H4 (cell line): ENCODE measurements at regions not wholly inside any gene's neighbourhood (a gene's known extent, or its start where the extent isn't known, plus 50 kb on each side); places are given as distances from the start of the nearest gene placed in this dataset.

Experiments
- DNase-seq: peaks from one replicate; pipeline ENCODE4 v3.0.0-alpha.2; 2015; ENCODE audit warnings: low spot score

GRCh38 chr7:138257459-138258196 is 181.4 kb downstream of the AKR1D1 start:
- no peak for DNase-seq

DNA sequence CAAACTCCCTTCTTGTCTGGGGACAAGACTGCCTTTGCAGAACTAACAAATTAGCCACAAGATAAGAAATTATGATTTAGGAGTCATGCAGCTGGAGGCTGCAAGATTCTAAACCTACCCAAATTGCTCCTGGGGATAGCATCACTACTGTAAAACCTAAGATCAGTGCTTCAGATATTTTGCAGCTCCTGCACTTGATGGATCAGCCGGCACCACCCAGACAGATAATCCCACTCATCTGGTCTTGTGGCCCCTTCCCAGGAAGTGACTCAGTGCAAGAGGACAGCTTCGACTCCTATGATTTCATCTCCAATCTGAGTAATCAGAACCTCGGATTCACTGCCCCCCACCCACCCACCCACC is 181.9 kb downstream of the AKR1D1 start:
- no peak for DNase-seq

GRCh38 chr7:138259675-138260074 is 183.4 kb downstream of the AKR1D1 start:
- DNase-seq: no peak

DNA sequence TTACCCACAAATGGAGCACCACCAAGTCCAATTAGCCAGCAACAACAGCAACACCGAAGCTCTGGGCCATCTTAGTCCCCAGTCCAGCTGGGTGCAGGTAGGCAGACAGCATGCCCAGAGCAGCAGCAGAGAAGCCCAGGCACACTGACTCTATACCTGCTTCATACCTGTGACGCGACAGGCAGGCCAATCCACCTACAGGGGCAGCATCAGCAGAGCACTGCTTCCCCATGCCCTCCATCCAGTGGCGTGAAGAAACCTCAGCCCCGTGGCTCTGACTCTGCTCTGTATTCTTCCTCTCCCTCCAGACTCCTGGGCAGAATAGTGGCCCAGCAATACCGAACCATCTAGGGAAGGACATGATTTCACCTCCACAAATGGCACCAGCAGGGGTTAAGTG is 191.7 kb downstream of the AKR1D1 start:
- no peak for DNase-seq

DNA sequence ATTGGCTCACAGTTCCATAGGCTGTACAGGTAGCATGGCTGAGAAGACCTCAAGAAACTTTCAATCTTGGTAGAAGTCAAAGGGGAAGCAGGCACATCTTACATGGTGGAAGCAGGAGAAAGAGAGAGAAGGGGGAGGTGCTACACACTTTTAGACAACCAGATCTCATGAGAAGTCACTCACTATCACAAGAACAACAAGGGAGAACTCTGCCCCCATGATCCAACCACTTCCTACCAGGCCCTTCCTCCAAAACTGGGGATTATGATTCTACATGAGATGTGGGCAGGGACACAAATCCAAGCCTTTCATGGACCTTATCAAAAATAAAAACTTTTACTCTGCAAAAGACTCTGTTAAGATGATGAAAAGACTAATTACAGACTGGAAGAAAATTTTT is 183.2 kb upstream of the TRIM24 start:
- DNase-seq: no peak

DNA sequence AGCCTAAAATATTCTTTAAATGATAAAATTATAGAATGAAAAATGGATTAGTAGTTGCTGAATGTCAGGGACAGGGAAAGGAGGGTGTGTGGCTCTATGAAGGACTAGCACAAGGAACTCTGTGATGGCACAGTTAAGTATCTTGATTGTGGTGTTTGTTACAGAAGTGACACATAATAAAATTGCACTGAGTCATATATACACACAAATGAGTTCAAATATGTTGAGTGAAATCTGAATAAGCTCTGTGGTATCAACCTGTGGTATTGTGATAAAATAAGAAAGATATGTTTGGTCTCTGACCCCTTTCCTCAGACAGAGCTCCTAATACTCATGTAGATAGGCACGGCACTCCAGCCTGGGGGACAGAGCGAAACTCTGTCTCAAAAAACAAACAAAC is 181.5 kb upstream of the TRIM24 start:
- peak; percentile 17 for DNase-seq

DNA sequence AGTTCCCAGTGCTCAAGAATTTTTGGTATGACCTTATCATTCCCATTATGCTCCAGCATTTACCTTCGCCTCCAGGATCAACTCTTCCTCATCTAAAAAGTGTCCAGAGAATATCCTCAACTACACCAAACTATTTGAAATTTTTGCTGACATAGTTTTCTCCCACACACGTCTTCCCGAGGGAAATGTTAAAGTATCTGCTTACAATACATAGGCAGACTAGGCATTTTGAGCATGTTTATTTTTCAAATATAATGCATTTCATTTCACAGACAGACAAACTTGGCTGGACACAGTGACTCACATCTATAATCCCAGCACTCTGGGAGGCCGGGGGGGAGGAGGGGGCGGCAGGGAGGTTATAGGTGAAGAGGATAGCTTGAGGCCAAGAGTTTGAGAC is 177.1 kb upstream of the TRIM24 start:
- DNase-seq: no peak

GRCh38 chr7:138285129-138285528 is 174.9 kb upstream of the TRIM24 start:
- DNase-seq: no peak

DNA sequence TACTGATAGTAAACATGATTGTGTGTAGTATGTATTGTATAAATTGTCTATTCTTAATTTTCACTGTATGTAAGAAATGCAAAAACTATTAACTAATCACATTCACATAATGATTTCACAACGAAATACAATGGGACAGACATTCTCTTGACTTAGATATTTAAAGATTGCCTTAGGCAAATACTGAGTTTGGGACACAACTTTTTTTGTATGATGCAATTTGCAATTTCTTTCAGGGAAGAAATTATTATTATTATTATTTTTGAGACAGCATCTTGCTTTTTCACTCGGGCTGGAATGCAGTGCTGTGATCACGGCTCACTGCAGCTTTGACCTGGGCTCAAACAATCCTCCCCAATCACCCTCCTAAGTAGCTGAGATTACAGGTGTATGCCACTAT is 173.2 kb upstream of the TRIM24 start:
- no peak for DNase-seq

- DNase-seq: no peak
Observed at GRCh38 chr7:138287549-138287948, 172.5 kb upstream of the TRIM24 start.

GRCh38 chr7:138289082-138289481 is 171.0 kb upstream of the TRIM24 start:
- DNase-seq: no peak

GRCh38 chr7:138289864-138290263 is 170.2 kb upstream of the TRIM24 start:
- DNase-seq: no peak

GRCh38 chr7:138292951-138293350 is 167.1 kb upstream of the TRIM24 start:
- no peak for DNase-seq

DNA sequence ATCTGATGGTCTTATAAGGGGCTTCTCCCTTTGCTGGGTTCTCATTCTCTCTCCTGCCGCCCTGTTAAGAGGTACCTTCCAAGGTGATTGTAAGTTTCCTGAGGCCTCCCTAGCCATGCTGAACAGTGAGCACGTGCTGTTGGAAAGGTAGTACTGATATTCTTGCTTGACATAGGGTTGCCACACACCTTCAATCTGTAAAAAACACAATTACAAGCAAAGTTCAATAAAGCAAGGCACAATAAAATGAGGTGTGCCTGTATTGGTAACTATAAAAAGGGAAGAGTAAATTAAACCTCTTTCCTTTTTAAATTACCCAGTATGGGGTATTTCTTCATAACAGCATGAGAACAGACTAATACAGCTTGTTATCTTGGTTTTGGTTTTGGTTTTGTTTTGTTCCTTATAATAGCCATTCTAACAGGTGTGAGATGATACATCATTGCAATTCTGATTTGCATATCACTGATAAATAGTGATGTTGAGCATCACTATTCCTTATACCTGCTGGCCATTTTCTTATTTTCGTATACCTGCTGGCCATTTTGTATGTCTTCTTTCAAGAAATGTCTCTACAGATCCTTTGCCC is 164.9 kb upstream of the TRIM24 start:
- DNase-seq: no peak

DNA sequence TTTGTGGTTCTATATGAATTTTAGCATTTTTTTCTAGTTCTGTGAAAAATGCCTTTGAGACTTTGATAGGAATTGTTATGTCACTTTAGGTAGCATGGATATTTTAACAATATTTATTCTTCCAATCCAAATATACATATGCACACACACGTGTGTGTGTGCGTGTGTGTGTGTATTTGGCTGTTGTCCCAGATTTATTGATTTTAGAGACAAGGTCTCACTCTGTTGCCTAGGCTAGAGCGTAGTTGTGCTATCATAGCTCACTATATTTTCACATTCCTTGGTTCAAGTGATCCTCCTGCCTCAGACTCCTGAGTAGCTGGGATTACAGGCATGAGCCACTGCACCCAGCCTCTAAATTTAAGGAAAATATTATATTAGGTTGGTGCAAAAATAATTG is 162.5 kb upstream of the TRIM24 start:
- no peak for DNase-seq

DNA sequence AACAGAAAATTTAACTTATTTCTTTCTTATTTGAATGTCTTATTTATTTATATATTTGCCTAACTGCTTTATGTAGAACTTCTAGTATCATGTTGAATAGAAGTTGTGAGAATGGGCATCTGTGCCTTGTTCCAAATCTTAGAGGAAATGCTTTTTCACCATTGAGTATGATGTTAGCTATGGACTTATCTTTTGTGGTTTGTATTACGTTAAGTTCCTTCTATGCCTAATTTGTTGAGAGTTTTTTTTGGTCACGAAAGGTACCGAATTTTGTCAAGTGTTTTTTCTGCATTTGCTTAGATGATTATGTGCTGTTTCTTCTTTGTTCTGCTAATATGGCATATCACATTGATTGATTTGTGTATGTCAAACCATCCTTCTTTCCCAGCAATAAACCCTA is 161.0 kb upstream of the TRIM24 start:
- no peak for DNase-seq

DNA sequence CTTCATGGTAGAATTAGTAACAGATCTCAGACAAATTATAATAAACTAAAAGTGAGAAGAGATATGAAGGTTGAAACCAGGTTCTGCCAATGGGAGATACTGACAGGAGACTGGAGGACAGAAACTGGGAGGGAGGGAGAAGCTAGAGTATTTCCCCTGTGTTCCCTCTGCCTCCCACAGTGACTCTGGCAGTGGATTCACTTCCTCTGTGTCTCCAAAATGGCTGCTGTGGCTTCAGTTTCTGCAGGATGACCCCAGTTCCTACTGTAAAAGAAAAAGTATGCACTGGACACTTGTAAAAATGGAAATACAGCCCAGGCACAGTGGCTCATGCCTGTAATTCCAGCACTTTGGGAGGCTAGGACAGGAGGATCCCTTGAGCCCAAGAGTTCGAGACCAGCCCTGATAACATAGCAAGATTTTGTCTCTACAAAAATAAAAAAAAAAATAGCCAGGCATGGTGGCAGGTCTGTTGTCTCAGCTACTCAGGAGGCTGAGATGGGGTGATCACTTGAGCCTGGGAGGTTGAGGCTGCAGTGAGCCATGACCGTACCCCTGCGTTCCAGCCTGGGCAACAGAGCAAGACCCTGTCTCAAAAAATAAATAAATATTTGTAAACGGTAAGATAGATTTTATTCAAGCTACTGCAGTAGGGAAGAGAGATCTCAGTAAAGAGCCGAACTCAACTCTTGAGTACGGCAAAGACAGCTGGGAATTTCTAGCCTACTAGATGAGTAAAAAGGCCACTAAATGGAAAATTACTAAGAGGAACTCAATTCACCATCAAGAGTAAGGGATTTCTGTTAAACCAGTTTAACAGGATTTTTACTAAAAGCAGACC is 156.6 kb upstream of the TRIM24 start:
- DNase-seq: no peak

GRCh38 chr7:138304071-138304320 is 156.1 kb upstream of the TRIM24 start:
- no peak for DNase-seq

DNA sequence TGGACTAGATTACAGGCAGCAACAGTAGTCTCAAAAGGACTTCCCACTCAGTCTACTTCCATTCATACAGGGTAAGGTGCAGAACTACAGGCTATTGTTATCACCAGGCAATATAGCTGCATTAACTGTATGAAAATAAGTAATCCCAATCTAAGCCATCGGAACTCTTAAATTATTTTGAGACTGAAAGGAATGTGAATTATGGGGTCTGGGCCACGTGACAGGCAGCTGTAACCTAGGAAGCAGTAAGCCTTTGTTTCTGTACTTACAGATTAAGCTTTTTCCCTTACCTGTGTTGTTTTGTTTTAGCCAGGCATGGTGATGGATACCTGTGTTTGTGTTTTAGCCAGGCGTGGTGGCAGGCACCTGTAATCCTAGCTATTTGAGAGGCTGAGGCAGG is 152.4 kb upstream of the TRIM24 start:
- DNase-seq: no peak

- no peak for DNase-seq
Observed at GRCh38 chr7:138308136-138308535, 151.9 kb upstream of the TRIM24 start.

DNA sequence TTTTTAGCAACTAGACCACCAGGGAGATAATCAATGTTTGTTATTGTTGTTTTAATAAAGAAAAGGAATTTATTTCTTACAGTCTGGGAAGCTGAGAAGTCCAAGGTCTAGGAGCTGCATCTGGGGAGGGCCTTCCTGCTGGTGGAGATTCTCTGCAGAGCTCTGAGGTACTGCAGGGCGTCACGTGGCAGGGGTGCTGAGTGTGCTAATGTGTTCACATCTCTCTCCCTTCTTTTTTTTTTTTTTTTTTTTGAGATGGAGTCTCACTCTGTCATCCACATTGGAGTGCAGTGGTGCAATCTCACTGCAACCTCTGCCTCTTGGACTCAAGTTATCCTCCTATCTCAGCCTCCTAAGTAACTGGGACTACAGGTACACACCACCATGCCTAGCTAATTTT is 150.9 kb upstream of the TRIM24 start:
- DNase-seq: no peak

- no peak for DNase-seq
Observed at GRCh38 chr7:138313829-138314178, 146.3 kb upstream of the TRIM24 start.

DNA sequence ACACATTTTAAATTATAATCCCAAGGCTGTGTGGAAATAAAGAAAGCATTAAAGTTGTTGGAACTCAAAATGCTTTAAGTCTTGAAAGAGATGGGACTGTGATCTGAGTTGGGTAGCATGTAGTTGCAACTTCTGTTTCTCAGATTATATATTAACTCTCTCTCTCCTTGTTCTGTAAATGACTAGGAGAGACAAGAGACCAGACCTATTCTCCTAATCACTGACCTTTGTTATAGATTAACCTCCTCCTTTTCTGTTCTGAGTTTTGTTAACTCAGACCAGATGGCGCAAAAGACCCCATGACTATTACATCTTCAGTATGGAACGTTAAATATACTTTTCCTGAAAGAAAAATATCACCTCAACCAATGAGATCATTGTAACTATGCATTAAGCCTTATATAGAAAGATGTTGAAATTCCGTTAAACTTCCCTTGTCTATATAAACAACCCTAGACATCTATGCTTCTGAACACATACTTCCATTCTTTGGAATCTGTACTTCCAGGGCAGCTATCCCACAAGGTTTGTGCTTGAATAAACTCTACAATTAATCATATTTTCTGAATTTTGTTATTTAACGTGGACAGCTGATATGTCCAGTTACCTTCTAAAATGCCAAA is 143.5 kb upstream of the TRIM24 start:
- no peak for DNase-seq
